Ureter (tissue), 1 donor: ENCODE measurements at regions not wholly inside any gene's neighbourhood (a gene's known extent, or its start where the extent isn't known, plus 50 kb on each side); places are given as distances from the start of the nearest gene placed in this dataset.
"Not testable (repeated sequence)": the region's sequence is repeated elsewhere in the genome, so short reads cannot be mapped to it uniquely, and the experiment has no call there.

Experiments
- DNase-seq: peaks from one replicate; pipeline ENCODE4 v3.0.0-alpha.2; 2020; ENCODE audit warnings: low spot score
- donor health status: DM: yes; HTN: yes; CAD: no.

DNA sequence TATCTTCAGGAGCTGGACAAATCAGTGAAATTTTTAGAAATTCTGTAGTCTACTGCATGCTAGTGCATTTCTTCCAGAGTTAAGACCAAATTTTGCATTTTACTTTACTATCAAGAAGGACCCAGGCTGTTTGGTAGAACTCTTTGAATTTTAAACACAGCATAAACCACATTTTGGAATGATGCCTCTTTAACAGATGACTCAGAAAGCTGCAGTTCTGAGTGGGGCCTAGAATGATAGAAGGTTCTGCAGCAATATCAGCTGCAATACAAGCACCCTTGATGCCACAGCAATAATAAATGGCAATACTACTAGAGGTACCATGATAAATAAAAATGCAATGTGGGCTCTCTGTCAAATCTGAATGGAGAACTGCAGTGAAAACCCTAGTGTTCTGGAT, 198.7 kb downstream of the TMA16 start:
- no peak for DNase-seq

DNA sequence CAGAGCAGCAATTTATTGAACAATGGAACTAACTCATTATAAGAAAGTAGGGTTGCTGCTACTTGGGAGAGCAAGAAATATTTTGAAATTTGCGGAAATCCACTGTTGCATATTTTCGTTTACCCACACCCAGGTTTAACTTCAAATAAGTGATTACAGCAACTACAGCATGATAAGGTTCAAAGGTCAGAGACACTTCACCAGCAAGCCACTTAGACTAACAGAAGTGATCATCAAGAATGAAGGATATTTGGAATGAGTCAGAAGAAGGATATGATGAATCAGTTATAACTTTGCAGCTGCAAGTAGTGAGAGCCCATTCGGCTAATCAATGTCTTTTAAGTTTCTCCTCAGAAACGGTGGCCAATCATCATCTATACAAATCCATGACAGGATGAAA, 199.3 kb downstream of the TMA16 start:
- DNase-seq: no peak

DNA sequence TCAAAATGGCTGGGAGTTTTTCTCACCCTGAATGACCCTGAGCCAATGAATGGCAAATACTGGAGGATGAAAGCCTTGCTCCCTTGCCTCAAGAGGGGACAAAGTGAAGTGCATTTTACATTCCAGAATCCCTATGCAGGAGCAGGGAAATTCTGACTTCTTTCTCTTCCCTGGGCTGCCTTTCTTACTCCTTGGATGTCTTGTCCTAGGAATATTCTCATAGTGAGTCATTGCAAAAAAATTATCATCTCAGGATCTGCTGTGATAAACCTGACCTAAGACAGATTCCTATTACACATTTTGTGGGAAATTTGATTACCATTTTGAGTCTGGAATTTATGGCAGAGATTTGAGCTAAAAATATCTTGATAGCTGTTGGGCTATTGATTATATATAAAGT, 199.9 kb downstream of the TMA16 start:
- DNase-seq: no peak

DNA sequence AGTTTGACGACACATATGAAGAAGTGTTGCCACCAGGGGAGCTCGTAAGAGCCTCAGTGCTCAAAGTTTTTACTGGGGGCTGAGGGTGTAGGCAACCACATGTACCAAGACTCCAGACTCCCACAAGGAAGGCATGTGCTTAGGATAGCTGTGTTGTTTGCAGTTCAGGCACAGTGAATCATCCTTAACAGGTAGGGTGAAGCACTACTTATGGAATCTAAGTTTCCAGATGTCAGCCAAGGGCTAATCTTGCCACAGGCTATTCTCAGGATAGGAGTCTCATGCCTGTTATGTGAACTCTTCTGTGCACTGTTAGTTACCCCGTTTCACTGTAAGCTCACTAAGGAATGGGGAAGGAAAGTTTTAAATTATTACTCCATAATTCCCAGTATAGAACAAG, 202.6 kb downstream of the TMA16 start:
- DNase-seq: no peak

DNA sequence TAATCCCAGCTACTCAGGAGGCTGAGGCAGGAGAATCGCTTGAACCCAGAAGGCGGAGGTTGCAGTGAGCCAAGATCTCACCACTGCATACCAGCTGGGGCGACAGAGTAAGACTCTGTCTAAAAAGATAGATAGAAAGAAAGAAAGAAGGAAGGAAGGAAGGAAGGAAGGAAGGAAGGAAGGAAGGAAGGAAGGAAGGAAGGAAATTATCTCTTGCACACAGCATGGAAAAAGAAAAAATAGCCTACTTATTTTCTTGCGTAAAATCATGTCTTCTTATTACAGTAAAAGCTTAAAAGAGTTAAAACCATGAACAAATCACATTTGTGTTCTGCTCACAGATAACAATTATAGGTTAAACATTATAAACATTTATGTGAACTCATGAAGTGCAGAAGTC, 205.9 kb downstream of the TMA16 start:
- DNase-seq: not testable (repeated sequence)

DNA sequence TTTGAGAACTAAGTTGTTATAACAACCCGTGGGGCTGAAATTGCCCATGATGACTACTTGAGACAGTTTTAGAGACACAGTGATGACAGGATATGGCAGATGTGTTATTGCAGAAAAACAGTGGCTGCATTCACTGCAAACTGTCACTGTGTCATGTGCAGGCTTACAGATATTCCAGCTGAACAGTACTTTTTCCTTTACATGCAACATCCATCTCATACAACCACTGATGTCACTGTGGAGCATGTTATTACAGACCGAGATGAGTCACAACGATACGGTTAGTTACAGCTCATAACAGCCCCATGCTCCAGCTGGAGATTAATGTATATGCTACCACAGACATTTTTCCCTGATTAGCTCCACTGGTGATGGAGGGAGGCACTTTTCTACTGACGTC, 207.4 kb downstream of the TMA16 start:
- DNase-seq: no peak

DNA sequence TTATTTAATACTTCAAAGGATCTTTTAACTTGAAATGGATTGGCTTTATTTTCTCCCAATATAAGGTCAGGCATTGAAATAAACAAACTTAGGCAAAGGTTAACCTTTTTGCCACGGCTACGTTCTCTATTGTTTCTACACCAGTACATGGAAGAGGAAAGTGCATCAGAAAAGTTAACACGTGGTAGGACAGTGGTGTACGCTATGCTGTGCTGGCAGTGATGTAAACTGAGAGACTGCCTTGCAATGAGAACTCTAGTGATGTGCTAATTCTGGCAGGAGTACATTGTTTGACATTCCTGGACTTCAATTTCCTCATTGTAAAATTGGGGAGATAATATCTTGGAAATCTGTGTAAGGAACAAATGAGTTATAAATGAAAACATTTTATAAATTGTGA, 208.2 kb downstream of the TMA16 start:
- no peak for DNase-seq

DNA sequence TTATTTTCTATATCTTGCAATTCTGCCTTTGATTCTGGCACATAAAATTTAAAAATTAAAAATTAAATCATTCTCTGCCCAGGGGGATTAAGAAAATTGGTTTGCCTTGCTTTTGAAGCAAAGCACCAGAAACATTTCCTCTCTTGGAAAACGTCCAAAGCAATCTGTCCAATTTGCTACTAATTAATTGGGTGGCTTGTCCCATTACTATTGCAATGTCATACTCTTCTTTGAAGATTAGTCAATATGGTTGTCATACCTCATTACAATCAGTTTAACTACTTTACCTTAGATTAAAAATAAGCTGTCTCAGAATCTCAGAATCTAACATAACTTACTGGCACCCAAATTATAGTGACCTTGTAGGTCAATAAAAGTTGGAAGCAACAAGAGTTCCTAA, 208.8 kb downstream of the TMA16 start:
- no peak for DNase-seq

DNA sequence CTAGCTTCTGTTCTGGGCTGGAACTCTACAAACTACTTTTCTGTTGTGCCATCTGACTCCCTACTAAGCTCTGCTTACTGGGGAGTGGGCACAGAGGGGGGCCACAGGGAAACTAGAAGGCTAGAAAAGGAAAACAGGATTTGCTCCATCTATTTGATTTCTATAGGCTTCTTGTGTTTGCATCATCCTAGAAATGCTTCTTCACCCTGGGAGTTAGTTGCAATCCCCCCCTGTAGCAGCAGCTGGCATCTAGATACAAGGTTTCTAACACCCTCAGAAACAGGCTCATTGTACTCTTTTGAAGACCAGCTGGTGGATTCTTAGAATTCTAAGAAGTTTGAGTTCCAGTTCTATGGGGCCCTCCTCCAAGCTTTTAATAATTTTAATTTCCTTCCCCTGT, 213.4 kb downstream of the TMA16 start:
- DNase-seq: no peak

DNA sequence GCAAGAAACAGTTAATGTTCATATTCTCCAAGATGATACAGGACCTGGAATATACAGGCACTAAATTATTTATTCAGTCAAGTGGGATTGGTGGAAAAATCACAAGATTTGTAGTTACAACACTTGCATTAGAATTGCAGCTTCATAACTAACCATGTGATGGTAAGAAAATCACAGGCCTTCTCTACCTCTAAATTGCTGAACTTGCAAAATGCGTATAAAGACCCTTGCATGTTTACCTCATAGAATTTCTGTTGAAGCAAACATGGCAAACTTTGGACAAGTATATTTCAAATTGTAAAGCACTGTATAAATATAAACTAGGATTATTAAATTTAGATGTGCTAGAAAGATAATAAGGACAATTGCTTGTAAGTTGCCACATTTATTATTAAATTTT, 215.1 kb downstream of the TMA16 start:
- DNase-seq: no peak

DNA sequence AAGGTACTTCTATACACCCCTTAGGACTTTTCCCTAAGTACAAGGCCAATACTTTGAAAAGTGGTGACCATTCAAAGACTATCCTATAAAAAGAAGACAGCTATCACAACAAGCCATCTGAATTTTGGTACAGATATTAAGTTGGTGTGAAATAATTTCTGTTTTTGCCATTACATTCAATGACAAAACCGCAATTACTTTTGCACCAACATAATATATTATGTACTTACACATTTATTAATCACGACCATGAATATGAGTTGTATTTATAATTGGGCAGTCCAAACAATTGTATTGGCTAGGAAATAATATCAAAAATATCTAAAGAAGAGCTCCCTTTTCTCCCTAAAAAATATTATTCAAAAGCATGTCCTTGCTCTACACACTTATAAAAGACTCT, 215.7 kb downstream of the TMA16 start:
- DNase-seq: no peak

DNA sequence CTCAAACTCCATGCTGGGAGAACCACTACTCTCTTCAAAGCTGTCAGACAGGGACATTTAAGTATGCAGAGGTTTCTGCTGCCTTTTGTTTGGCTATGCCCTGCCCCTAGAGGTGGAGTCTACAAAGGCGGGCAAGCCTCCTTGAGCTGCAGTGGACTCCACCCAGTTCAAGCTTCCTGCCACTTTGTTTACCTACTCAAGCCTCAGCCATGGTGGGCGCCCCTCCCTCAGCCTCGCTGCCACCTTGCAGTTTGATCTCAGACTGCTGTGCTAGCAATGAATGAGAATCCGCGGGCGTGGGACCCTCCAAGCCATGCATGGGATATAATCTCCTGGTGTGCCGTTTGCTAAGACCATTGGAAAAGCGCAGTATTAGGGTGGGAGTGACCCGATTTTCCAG, 230.0 kb downstream of the TMA16 start:
- not testable (repeated sequence) for DNase-seq

DNA sequence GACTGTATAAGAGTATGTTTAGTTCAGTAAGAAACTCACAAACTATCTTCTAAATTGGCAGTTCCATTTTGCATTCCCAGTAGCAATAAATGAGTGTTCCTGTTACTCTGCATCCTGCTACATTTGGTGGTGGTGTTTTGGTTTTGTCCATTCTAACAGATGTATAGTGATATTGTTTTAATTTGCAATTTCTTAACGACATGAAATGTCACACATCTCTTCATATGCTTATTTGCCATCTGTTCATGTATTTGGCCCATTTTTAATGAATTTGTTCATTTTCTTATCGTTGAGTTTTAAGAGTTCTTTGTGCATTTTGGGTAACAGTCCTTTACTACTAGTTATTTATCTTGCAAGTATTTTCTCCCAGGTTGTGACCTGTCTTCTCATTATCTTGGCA, 232.2 kb downstream of the TMA16 start:
- DNase-seq: no peak

DNA sequence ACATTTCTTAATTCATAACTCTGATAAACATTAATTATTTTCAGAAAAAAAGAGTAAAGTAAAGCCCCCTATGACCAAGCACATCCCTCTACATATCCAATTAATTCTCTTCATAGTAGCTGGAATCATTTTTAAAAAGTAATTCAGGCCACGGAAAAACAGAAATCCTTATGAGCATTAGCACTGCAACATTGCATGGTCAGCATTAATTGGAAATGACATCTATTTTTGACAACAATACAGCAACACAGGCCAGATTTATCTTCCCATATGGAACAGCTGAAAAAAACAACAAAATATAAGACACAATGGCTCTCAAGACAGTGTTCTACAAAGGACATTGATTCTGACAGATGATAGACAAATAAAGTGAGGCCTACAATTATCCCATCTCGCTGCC, 236.6 kb downstream of the TMA16 start:
- no peak for DNase-seq

DNA sequence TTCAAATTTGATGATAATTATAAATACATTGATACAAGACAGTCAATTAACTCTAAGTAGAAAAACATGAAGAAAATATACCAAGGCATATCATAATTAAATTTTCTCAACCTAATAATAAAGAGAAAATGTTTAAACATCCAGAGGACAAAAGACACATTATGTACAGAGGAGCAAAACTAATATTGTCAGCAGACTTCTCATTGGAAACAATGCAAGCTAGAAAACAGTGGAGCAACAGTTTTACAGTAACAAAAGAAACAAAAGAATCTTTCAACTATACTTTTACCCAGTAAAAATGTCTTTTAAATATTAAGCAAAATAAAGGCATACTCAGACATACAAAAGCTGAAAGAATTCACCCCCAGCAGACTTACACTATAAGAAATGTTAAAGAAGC, 238.0 kb downstream of the TMA16 start:
- DNase-seq: no peak

DNA sequence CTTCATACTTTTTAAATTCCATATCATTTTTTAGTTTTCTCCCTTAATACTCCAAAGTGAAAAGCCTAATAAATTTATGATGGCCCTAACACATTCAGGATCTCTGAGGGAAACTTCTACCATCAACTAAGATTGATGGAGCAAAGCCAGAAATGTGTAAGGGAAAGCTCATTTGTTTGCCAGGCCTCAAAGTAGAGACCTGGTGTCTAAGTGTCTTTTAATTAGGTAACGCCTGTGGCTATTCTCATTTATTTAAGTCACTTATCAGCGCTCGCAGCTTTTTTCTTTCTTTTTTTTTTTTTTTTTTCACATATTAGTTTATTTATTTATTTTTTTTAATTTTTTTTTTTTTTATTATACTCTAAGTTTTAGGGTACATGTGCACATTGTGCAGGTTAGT, 242.4 kb downstream of the TMA16 start:
- no peak for DNase-seq

DNA sequence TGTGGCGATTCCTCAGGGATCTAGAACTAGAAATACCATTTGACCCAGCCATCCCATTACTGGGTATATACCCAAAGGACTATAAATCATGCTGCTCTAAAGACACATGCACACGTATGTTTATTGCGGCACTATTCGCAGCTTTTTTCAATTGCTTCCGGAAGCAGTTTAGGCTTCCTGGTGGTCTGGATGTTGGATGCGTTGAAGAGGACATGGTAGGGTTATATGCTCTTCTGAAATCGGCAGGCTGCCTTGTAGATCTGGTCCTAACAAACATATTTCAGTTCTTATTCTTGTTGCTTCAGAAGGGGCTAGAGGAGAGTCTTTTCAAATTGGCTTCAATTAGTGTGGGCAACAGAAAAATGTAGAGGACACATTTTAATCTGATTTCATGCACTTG, 243.4 kb downstream of the TMA16 start:
- not testable (repeated sequence) for DNase-seq

DNA sequence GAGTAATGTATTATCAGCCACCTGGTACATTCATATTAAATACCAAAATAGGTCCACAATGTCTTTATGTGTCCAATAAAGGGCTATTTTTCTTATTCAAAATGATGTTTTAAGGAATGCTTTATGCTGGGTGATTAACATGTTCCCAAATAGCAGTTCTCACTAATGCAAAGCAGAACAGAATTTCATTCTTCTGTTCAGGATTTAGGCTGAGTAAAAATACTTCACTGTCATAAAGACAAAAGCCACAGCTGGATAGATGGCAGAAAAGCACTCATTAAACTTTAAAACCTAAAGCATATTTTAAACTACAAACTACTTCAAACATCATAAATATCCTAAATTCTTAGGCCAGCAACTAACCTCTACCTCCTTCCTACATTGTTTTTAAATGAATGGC, 244.0 kb downstream of the TMA16 start:
- no peak for DNase-seq

DNA sequence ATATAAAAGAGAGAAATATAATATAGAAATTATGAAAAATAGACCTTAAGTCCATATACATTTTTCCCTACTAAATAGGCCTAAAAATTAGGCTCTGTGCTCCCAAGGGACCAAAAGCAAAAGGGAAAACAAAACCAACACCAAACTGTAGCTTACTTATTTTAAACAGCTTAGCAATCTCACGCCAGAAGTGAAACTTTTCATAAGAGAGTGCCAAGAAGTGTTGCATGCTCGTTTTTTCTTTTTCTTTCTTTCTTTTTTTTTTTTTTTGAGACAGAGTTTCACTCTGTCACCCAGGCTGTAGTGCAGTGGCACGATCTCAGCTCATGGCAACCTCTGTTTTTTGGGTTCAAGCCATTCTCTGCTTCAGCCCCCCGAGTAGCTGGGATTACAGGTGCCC, 250.4 kb downstream of the TMA16 start:
- no peak for DNase-seq

DNA sequence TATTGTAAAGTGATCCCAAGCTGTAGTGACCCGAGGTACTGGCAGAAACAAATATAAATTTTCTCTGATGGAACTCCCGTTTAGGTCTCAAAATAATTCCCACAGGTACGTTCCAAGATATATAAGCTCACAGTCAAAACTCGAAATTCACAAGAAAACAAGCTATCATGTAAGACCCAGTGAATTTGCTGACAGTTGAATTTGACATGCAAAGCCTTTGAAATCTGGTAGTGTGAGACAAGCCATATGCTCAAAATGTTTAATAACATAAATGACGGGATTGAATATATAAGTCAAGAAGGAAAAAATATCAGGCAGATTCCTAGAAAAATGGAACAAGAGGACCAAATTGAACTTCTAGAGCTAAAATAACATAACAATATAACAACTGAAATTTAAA, 252.8 kb downstream of the TMA16 start:
- DNase-seq: no peak

DNA sequence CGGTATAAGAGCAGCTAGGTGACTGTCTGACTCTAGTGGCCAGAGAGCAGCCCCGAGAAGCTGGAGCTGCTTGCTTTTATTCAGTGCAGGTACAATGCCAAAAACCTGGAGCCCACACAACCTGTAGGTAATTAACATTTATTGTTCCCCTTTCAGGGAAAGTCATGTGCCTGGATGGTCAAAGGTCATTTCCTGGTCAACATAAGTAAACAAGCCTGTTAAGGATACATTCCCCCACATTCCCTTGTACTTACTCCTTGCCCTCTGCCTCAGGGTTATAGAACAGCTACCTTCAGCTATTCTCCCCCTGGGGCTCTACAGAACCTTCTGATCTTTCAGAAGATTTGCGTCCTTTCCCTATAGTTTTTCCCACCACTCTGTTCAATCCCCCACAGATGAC, 253.4 kb downstream of the TMA16 start:
- no peak for DNase-seq

DNA sequence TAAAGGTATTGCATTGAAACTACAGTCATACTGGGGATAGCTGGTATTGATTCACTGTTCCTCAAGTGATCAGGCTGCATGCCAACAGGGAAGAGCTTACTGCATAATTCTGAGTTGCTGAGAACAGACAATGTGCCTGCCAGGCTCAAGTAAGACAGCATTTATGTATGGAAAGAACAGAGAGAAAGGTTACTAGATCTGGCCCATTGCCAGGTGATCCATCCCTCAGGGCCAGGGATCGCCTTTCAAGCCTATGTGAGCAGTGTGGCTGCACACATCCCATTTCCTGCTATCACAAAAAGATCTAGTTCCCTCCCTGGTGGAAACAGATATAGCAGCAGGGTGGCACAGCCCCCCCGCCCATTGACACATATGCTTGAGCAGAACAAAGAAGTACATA, 254.0 kb downstream of the TMA16 start:
- no peak for DNase-seq

DNA sequence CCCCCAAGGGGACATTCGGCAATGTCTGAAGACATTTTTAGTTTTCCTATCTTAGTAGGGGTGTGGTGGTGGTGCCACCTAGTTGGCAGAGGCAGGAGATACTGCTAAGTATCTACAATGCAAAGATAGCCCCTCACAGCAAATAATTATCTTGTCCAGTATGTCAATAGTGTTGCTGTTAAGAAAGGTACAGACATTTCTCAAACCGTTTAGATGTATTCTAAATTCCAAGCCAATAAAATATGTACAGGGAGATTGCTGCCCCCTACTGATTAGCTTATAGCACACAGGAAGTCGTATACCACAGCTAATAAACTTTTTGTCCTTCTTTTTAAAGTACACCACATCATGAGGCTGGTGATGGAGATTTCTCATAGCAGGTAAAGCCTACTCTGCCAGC, 260.5 kb downstream of the TMA16 start:
- no peak for DNase-seq

DNA sequence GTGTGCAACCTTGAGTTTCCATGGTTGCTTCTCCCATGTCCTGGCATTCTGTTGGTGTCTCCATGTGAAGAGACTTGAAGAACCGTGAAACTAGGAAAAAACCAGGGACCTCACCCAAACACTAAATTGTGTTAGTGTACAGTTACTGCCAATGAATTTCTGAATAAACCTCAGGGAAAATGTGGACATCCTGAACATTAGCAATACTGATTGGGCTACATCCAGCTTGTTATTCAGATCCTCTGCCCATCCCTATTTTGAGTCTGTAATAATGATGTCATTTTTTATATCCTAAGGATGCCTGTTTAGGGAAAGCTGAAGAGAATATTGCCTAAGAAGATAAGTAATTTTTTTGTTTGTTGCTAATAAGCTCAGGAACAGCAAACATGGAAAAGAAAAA, 262.7 kb downstream of the TMA16 start:
- no peak for DNase-seq

DNA sequence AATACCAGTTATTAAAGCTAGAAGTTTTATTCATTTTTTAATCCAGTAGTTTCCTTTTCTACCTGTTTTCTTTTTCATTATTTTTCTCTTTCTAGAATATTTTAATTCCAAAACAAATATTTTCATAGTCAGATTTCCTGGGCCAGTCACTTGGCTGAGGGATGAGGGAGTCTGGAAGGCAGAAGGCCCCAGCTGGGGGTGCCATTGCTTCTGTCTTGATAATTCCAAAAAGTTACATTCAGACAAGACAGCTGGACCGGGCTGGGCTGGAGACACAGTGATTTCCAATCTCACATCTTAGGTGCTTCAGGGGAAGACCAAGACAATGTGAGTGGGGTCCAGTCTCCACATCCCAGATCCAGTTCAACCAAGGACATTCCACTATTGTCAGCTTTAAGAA, 263.5 kb downstream of the TMA16 start:
- no peak for DNase-seq
